ENCODE measurements at regions not wholly inside any gene's neighbourhood (a gene's known extent, or its start where the extent isn't known, plus 50 kb on each side); places are given as distances from the start of the nearest gene placed in this dataset.

GRCh38 chr3:35081899-35082298 lies 557.4 kb upstream of the ARPP21 start:
- no peak for DNase-seq (ENCODE audit: low read depth in 1 of 2, low spot score in 1 of 2)
- Histone ChIP-seq H3K27ac (replicated peaks) (no peak overlapping the region), H3K4me3 (replicated peaks; ENCODE audit: insufficient read depth, low read length) (no peak overlapping the region), H3K27me3 (ENCODE audit: insufficient read depth, poor library complexity, severe bottlenecking) (no peaks in the 10 kb centered on the region)
- no peak for TF ChIP-seq REST (IDR thresholded peaks at IDR 0.05; ENCODE audit: insufficient replicate concordance, low read depth)
- no peak for TF ChIP-seq SPI1 (IDR thresholded peaks at IDR 0.05; ENCODE audit: borderline replicate concordance, low read depth)
- no peak for TF ChIP-seq GABPA (IDR thresholded peaks at IDR 0.05; ENCODE audit: low read depth)
- no peak for TF ChIP-seq POLR2AphosphoS5 (IDR thresholded peaks at IDR 0.05; ENCODE audit: low read depth)
- no peak for TF ChIP-seq CTCF (IDR thresholded peaks at IDR 0.05; ENCODE audit: insufficient read depth, low read length)

GRCh38 chr3:35088943-35089342 lies 550.4 kb upstream of the ARPP21 start:
- TF ChIP-seq GABPA (IDR thresholded peaks at IDR 0.05; ENCODE audit: low read depth) (no peak), REST (IDR thresholded peaks at IDR 0.05; ENCODE audit: insufficient replicate concordance, low read depth) (no peak), CTCF (IDR thresholded peaks at IDR 0.05; ENCODE audit: insufficient read depth, low read length) (no peak), SPI1 (IDR thresholded peaks at IDR 0.05; ENCODE audit: borderline replicate concordance, low read depth) (no peak), POLR2AphosphoS5 (IDR thresholded peaks at IDR 0.05; ENCODE audit: low read depth) (no peak)
- Histone ChIP-seq H3K27ac (replicated peaks) (no peak overlapping the region), H3K27me3 (ENCODE audit: insufficient read depth, poor library complexity, severe bottlenecking) (no peaks in the 10 kb centered on the region), H3K4me3 (replicated peaks; ENCODE audit: insufficient read depth, low read length) (no peak overlapping the region)
- no peak for DNase-seq (ENCODE audit: low read depth in 1 of 2, low spot score in 1 of 2)

GRCh38 chr3:35114686-35115085 lies 524.6 kb upstream of the ARPP21 start:
- no peak for DNase-seq (ENCODE audit: low read depth in 1 of 2, low spot score in 1 of 2)
- H3K27ac ChIP-seq (replicated peaks) = no peak overlapping the region
- H3K27me3 ChIP-seq (ENCODE audit: insufficient read depth, poor library complexity, severe bottlenecking) = no peaks in the 10 kb centered on the region
- TF ChIP-seq REST (IDR thresholded peaks at IDR 0.05; ENCODE audit: insufficient replicate concordance, low read depth) (no peak), GABPA (IDR thresholded peaks at IDR 0.05; ENCODE audit: low read depth) (no peak), SPI1 (IDR thresholded peaks at IDR 0.05; ENCODE audit: borderline replicate concordance, low read depth) (no peak), CTCF (IDR thresholded peaks at IDR 0.05; ENCODE audit: insufficient read depth, low read length) (no peak), POLR2AphosphoS5 (IDR thresholded peaks at IDR 0.05; ENCODE audit: low read depth) (no peak)
- H3K4me3 ChIP-seq (replicated peaks; ENCODE audit: insufficient read depth, low read length) = no peak overlapping the region

All from HL-60 (cell line).